COLO668 (cell line): ENCODE measurements at regions not wholly inside any gene's neighbourhood (a gene's known extent, or its start where the extent isn't known, plus 50 kb on each side); places are given as distances from the start of the nearest gene placed in this dataset.

Source experiments
- DNase-seq: peaks from one replicate; lab custom pipeline; 2025; ENCODE audit not compliant: unreplicated experiment; lab: John Stamatoyannopoulos, UW

GRCh38 chr18:57243624-57244179 is 96.8 kb downstream of the BOD1L2 start:
- no peak for DNase-seq

- DNase-seq: no peak
Observed at GRCh38 chr18:57249179-57249578, 102.3 kb downstream of the BOD1L2 start.

- no peak for DNase-seq
Observed at GRCh38 chr18:57249883-57250282, 102.5 kb upstream of the ST8SIA3 start.

GRCh38 chr18:57251747-57252146 is 100.6 kb upstream of the ST8SIA3 start:
- DNase-seq: no peak

GRCh38 chr18:57253903-57254302 is 98.5 kb upstream of the ST8SIA3 start:
- no peak for DNase-seq

- DNase-seq: no peak
Observed at GRCh38 chr18:57258131-57258777, 94.1 kb upstream of the ST8SIA3 start.

GRCh38 chr18:57267368-57267925 is 84.9 kb upstream of the ST8SIA3 start:
- no peak for DNase-seq

- DNase-seq: no peak
Observed at GRCh38 chr18:57269756-57270155, 82.6 kb upstream of the ST8SIA3 start.

- DNase-seq: no peak
Observed at GRCh38 chr18:57270156-57270555, 82.2 kb upstream of the ST8SIA3 start.

- no peak for DNase-seq
Observed at GRCh38 chr18:57273194-57273593, 79.2 kb upstream of the ST8SIA3 start.

GRCh38 chr18:57275111-57275510 is 77.2 kb upstream of the ST8SIA3 start:
- DNase-seq: no peak

- DNase-seq: no peak
Observed at GRCh38 chr18:57276829-57277228, 75.5 kb upstream of the ST8SIA3 start.

- no peak for DNase-seq
Observed at GRCh38 chr18:57278933-57279332, 73.4 kb upstream of the ST8SIA3 start.

GRCh38 chr18:57281519-57281918 is 70.8 kb upstream of the ST8SIA3 start:
- DNase-seq: no peak

- no peak for DNase-seq
Observed at GRCh38 chr18:57286949-57287348, 65.4 kb upstream of the ST8SIA3 start.

GRCh38 chr18:57287766-57288165 is 64.6 kb upstream of the ST8SIA3 start:
- DNase-seq: no peak

GRCh38 chr18:57294547-57294946 is 57.8 kb upstream of the ST8SIA3 start:
- DNase-seq: no peak

- no peak for DNase-seq
Observed at GRCh38 chr18:57296336-57296735, 56.0 kb upstream of the ST8SIA3 start.

GRCh38 chr18:57297306-57297705 is 55.1 kb upstream of the ST8SIA3 start:
- no peak for DNase-seq

- DNase-seq: no peak
Observed at GRCh38 chr18:57299931-57300330, 52.4 kb upstream of the ST8SIA3 start.

- no peak for DNase-seq
Observed at GRCh38 chr18:57301573-57302559, 50.5 kb upstream of the ST8SIA3 start.
